ENCODE measurements at regions not wholly inside any gene's neighbourhood (a gene's known extent, or its start where the extent isn't known, plus 50 kb on each side); places are given as distances from the start of the nearest gene placed in this dataset.

DNA sequence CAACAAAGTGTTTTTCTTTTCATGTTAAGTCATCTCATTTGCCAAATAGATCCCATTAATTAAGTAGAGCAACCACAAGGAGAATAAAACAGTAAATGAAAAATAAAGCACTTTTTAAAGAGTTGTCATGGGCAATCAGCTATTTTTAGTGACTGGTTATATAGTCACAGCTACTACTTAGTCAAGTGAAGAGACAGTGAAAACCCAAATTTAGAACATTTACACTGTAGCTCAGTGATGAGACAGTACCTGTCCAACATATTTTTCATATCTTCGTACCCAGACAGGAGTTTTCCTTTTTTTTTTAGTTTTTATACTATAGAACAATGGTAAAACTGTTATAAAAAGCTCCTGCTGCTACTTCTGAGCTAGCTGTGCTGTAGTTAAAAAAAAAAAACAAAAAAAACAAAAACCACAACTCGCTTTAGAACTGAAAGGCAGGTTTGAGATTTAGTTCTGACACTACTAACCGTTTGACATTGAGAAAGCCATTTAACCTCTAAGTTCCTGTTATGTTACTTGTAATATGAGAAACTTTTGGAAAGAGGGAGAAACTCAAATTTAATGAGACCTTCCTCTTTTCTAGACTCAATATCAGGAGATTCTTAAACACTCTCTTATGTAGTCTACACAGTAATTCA is 777.5 kb downstream of the ADGRL2 start:
- CTCF ChIA-PET = interaction anchor here (0.6 kb wide), 1 partner anchor 207 kb away, joined by 8 read pairs; no protein-coding TSS in a partner anchor
- intact Hi-C loops (cut with micrococcal nuclease) = no loop called here
- Mint-ChIP-seq H3K27me3 (ENCODE audit: low read depth) (no peaks in the 10 kb centered on the region), H3K9me3 (no peaks in the 10 kb centered on the region), H3K4me1 (ENCODE audit: low read depth) (no peaks in the 10 kb centered on the region), H3K4me3 (no peak overlapping the region), H3K36me3 (ENCODE audit: low read depth) (no peaks in the 10 kb centered on the region), H3K27ac (no peak overlapping the region)
- no peak for DNase-seq

DNA sequence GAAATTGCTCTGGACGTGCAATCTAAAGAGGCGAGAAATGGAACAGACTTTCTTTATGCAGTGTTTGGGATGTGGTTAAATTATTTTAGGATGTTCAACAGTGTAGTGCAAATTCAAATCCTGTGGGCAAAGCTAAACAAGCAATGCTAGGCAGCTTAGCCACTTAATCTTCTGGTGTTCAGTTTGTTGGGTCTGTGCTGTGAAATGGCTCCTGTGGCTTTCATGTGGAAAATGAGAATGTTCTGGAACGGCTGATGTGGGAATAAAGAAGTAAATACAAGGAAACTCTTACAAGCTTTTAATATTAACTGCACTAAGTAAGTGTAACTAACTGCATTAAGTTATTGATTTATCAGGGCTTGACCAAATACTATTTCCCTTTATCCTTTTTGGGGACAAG is 766.6 kb downstream of the ADGRL2 start:
- no peaks in the 10 kb centered on the region for H3K36me3 Mint-ChIP-seq (ENCODE audit: low read depth)
- no peak overlapping the region for H3K4me3 Mint-ChIP-seq
- H3K4me1 Mint-ChIP-seq (ENCODE audit: low read depth) = no peaks in the 10 kb centered on the region
- H3K9me3 Mint-ChIP-seq = no peaks in the 10 kb centered on the region
- CTCF ChIA-PET = interaction anchor here (0.8 kb wide), 1 partner anchor 835 kb away, joined by 3 read pairs; no protein-coding TSS in a partner anchor
- H3K27me3 Mint-ChIP-seq (ENCODE audit: low read depth) = no peaks in the 10 kb centered on the region
- DNase-seq = no peak
- no peak overlapping the region for H3K27ac Mint-ChIP-seq
- intact Hi-C loops (cut with micrococcal nuclease) = no loop called here

- H3K27me3 Mint-ChIP-seq (ENCODE audit: low read depth) = no peaks in the 10 kb centered on the region
- no peaks in the 10 kb centered on the region for H3K4me1 Mint-ChIP-seq (ENCODE audit: low read depth)
- H3K27ac Mint-ChIP-seq = no peak overlapping the region
- intact Hi-C loops (cut with micrococcal nuclease) = no loop called here
- no peaks in the 10 kb centered on the region for H3K9me3 Mint-ChIP-seq
- CTCF ChIA-PET = no interaction called here
- H3K4me3 Mint-ChIP-seq = no peak overlapping the region
- DNase-seq = no peak
- no peaks in the 10 kb centered on the region for H3K36me3 Mint-ChIP-seq (ENCODE audit: low read depth)
Observed at GRCh38 chr1:82565546-82565945, 764.8 kb downstream of the ADGRL2 start.

DNA sequence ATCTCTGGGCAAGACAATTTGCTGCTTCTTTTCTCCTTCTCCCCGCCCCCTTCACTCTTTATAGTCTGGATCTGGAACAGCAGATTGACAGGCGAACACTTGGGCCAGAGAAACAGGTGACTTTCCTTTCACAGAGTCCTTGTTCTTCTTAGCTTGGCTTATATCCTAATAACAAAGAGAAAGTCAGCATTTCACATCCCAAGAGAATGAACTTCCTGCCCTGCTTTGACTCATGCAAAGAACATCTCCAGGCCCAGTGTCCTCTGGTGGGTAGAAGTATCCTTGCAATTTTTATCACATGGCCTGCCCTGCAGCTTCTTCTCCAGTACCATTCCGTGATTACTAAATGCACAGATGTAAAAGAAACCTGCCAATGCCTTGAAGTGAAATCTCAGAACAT is 764.4 kb downstream of the ADGRL2 start:
- Mint-ChIP-seq H3K27me3 (ENCODE audit: low read depth) (peaks cover under 1% of the 10 kb centered on the region), H3K4me3 (no peak overlapping the region), H3K4me1 (ENCODE audit: low read depth) (no peaks in the 10 kb centered on the region), H3K9me3 (no peaks in the 10 kb centered on the region), H3K27ac (no peak overlapping the region), H3K36me3 (ENCODE audit: low read depth) (no peaks in the 10 kb centered on the region)
- CTCF ChIA-PET = no interaction called here
- no peak for DNase-seq
- intact Hi-C loops (cut with micrococcal nuclease) = no loop called here

GRCh38 chr1:82564333-82564732 is 763.6 kb downstream of the ADGRL2 start:
- Mint-ChIP-seq H3K27me3 (ENCODE audit: low read depth) (peaks cover 2% of the 10 kb centered on the region), H3K9me3 (no peaks in the 10 kb centered on the region), H3K4me1 (ENCODE audit: low read depth) (no peaks in the 10 kb centered on the region), H3K36me3 (ENCODE audit: low read depth) (no peaks in the 10 kb centered on the region), H3K4me3 (no peak overlapping the region), H3K27ac (no peak overlapping the region)
- DNase-seq = no peak
- intact Hi-C loops (cut with micrococcal nuclease) = no loop called here
- CTCF ChIA-PET = no interaction called here

- H3K4me3 Mint-ChIP-seq = no peak overlapping the region
- intact Hi-C loops (cut with micrococcal nuclease) = no loop called here
- no peaks in the 10 kb centered on the region for H3K4me1 Mint-ChIP-seq (ENCODE audit: low read depth)
- no peak overlapping the region for H3K27ac Mint-ChIP-seq
- peaks cover 2% of the 10 kb centered on the region for H3K27me3 Mint-ChIP-seq (ENCODE audit: low read depth)
- no peak for DNase-seq
- CTCF ChIA-PET = no interaction called here
- no peaks in the 10 kb centered on the region for H3K9me3 Mint-ChIP-seq
- H3K36me3 Mint-ChIP-seq (ENCODE audit: low read depth) = no peaks in the 10 kb centered on the region
Observed at GRCh38 chr1:82562448-82562847, 761.7 kb downstream of the ADGRL2 start.

DNA sequence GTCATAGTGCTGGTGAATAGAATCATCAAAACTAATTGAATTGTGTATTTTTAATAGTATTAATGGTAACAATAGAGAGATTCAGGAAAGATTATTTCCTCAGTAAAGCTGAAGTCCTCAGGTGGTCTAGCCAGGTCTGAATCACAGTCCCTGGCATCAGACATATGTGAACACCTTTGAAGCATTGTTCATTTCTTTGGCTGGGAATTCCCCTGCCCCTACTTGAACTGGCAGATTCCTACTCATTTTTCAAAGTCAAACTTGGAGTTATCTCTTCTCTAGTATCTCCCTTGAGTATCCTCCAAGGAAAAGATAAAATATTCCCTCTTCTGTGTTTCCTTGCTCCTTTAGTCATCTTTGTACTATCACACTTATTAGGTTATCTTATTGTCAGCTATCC is 759.8 kb downstream of the ADGRL2 start:
- intact Hi-C loops (cut with micrococcal nuclease) = no loop called here
- Mint-ChIP-seq H3K4me3 (no peak overlapping the region), H3K27ac (no peak overlapping the region), H3K4me1 (ENCODE audit: low read depth) (no peaks in the 10 kb centered on the region), H3K9me3 (no peaks in the 10 kb centered on the region), H3K36me3 (ENCODE audit: low read depth) (no peaks in the 10 kb centered on the region), H3K27me3 (ENCODE audit: low read depth) (peaks cover 2% of the 10 kb centered on the region)
- CTCF ChIA-PET = no interaction called here
- no peak for DNase-seq

DNA sequence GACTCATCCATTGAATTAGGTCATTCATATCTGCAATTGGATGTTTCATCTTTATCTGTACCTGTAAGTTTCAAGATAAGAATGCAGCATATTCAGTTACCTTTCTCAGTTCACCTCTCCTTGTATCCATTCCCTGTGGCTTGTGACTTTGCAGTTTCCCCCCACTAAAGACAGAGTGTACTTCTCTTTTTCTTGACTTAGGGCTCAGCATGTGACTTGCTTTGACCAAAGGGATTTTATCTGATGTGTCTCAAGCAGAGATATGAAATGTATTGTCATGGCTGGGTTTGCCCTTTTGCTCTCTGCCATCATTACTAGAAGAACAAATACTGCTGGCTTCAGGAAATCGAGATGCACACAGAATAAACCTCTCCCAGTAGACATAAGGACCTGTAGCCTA is 754.8 kb downstream of the ADGRL2 start:
- Mint-ChIP-seq H3K27ac (no peak overlapping the region), H3K27me3 (ENCODE audit: low read depth) (peaks cover 2% of the 10 kb centered on the region), H3K9me3 (no peaks in the 10 kb centered on the region), H3K4me1 (ENCODE audit: low read depth) (no peaks in the 10 kb centered on the region), H3K36me3 (ENCODE audit: low read depth) (no peaks in the 10 kb centered on the region), H3K4me3 (no peak overlapping the region)
- intact Hi-C loops (cut with micrococcal nuclease) = no loop called here
- DNase-seq = no peak
- CTCF ChIA-PET = no interaction called here

- Mint-ChIP-seq H3K27me3 (ENCODE audit: low read depth) (no peaks in the 10 kb centered on the region), H3K4me1 (ENCODE audit: low read depth) (no peaks in the 10 kb centered on the region), H3K27ac (no peak overlapping the region), H3K4me3 (no peak overlapping the region), H3K9me3 (peaks cover 4% of the 10 kb centered on the region), H3K36me3 (ENCODE audit: low read depth) (no peaks in the 10 kb centered on the region)
- intact Hi-C loops (cut with micrococcal nuclease) = no loop called here
- no peak for DNase-seq
- CTCF ChIA-PET = no interaction called here
Observed at GRCh38 chr1:82549841-82550240, 749.1 kb downstream of the ADGRL2 start.

GRCh38 chr1:82542766-82543165 is 742.0 kb downstream of the ADGRL2 start:
- no peaks in the 10 kb centered on the region for H3K4me1 Mint-ChIP-seq (ENCODE audit: low read depth)
- intact Hi-C loops (cut with micrococcal nuclease) = no loop called here

GRCh38 chr1:82542141-82542540 is 741.4 kb downstream of the ADGRL2 start:
- H3K9me3 Mint-ChIP-seq = peaks cover 9% of the 10 kb centered on the region
- no peaks in the 10 kb centered on the region for H3K27me3 Mint-ChIP-seq (ENCODE audit: low read depth)
- H3K4me3 Mint-ChIP-seq = no peak overlapping the region
- no peak for DNase-seq
- no peaks in the 10 kb centered on the region for H3K36me3 Mint-ChIP-seq (ENCODE audit: low read depth)
- intact Hi-C loops (cut with micrococcal nuclease) = no loop called here
- no peak overlapping the region for H3K27ac Mint-ChIP-seq
- no peaks in the 10 kb centered on the region for H3K4me1 Mint-ChIP-seq (ENCODE audit: low read depth)
- CTCF ChIA-PET = no interaction called here

More at GRCh38 chr1:82542766-82543165, 742.0 kb downstream of the ADGRL2 start:
- no peak for DNase-seq
- peaks cover 9% of the 10 kb centered on the region for H3K9me3 Mint-ChIP-seq
- no peak overlapping the region for H3K27ac Mint-ChIP-seq
- no peak overlapping the region for H3K4me3 Mint-ChIP-seq
- CTCF ChIA-PET = interaction anchor here (0.7 kb wide), 1 partner anchor 55 kb away, joined by 3 read pairs; no protein-coding TSS in a partner anchor
- no peaks in the 10 kb centered on the region for H3K27me3 Mint-ChIP-seq (ENCODE audit: low read depth)
- H3K36me3 Mint-ChIP-seq (ENCODE audit: low read depth) = no peaks in the 10 kb centered on the region

GRCh38 chr1:82540006-82540405 is 739.3 kb downstream of the ADGRL2 start:
- DNase-seq = no peak
- Mint-ChIP-seq H3K9me3 (peaks cover 5% of the 10 kb centered on the region), H3K4me1 (ENCODE audit: low read depth) (no peaks in the 10 kb centered on the region), H3K27me3 (ENCODE audit: low read depth) (peaks cover 3% of the 10 kb centered on the region), H3K27ac (no peak overlapping the region), H3K36me3 (ENCODE audit: low read depth) (no peaks in the 10 kb centered on the region), H3K4me3 (no peak overlapping the region)
- intact Hi-C loops (cut with micrococcal nuclease) = no loop called here
- CTCF ChIA-PET = no interaction called here

- no peak overlapping the region for H3K4me3 Mint-ChIP-seq
- H3K9me3 Mint-ChIP-seq = peaks cover 1% of the 10 kb centered on the region
- H3K36me3 Mint-ChIP-seq (ENCODE audit: low read depth) = no peaks in the 10 kb centered on the region
- H3K27ac Mint-ChIP-seq = no peak overlapping the region
- intact Hi-C loops (cut with micrococcal nuclease) = no loop called here
- H3K27me3 Mint-ChIP-seq (ENCODE audit: low read depth) = peaks cover 3% of the 10 kb centered on the region
- CTCF ChIA-PET = no interaction called here
- no peaks in the 10 kb centered on the region for H3K4me1 Mint-ChIP-seq (ENCODE audit: low read depth)
- DNase-seq = no peak
Observed at GRCh38 chr1:82538876-82539275, 738.1 kb downstream of the ADGRL2 start.
